Vagina (tissue), 2 donors: ENCODE measurements at regions not wholly inside any gene's neighbourhood (a gene's known extent, or its start where the extent isn't known, plus 50 kb on each side); places are given as distances from the start of the nearest gene placed in this dataset.

Source experiments
- DNase-seq, 2 donors: peaks; one replicate each; pipeline ENCODE4 v3.0.0-alpha.2; 2017; ENCODE audit errors: extremely low spot score in 2 of 2
- H3K27ac ChIP-seq: fragments of 200-600 bp; sonication (generic); one replicate; pipeline ENCODE4 v1.5.1; 2019
- H3K27me3 ChIP-seq: fragments of 200-600 bp; sonication (generic); one replicate; pipeline ENCODE4 v1.5.1; 2019
- H3K36me3 ChIP-seq, 2 donors: fragments of 200-600 bp; sonication (generic); one replicate each; pipeline ENCODE4 v1.5.1; 2017 to 2019
- H3K4me1 ChIP-seq: fragments of 200-600 bp; sonication (generic); one replicate; pipeline ENCODE4 v1.5.1; 2019
- H3K4me3 ChIP-seq, 2 donors: fragments of 200-600 bp; sonication (generic); 1 replicate in 1 of 2; 2 replicates in 1 of 2; pipeline ENCODE4 v1.5.1; 2016 to 2019
- H3K9me3 ChIP-seq: fragments of 200-600 bp; sonication (generic); one replicate; pipeline ENCODE4 v1.5.1; 2019
- CTCF ChIP-seq, 3 experiments: fragments of 450-650 bp in 2 of 3; fragments of 200-600 bp in 1 of 3; sonication (generic) in 1 of 3; IDR thresholded peaks; one replicate each; pipeline ENCODE4 v1.5.1; 2017 to 2019; ENCODE audit warnings: antibody characterized with exemption in 3 of 3, mild to moderate bottlenecking in 2 of 3, moderate library complexity in 2 of 3
- POLR2A ChIP-seq, 2 donors: fragments of 450-650 bp; IDR thresholded peaks; one replicate each; pipeline ENCODE4 v1.6.1; 2017; ENCODE audit warnings: antibody characterized with exemption in 2 of 2, mild to moderate bottlenecking in 2 of 2, moderate library complexity in 2 of 2
- POLR2AphosphoS5 ChIP-seq, 2 donors: sonication (generic); formaldehyde crosslinking; IDR thresholded peaks; one replicate each; pipeline ENCODE4 v1.9.0; 2017; ENCODE audit warnings: antibody characterized with exemption in 2 of 2, mild to moderate bottlenecking in 2 of 2, low read depth in 1 of 2; ENCODE audit not compliant: insufficient read depth in 1 of 2
- intact Hi-C: fragments of 100-400 bp; cut with DNase I; formaldehyde crosslinking; loops from one replicate; pipeline ENCODE4 v1.15.1; 2023

DNA sequence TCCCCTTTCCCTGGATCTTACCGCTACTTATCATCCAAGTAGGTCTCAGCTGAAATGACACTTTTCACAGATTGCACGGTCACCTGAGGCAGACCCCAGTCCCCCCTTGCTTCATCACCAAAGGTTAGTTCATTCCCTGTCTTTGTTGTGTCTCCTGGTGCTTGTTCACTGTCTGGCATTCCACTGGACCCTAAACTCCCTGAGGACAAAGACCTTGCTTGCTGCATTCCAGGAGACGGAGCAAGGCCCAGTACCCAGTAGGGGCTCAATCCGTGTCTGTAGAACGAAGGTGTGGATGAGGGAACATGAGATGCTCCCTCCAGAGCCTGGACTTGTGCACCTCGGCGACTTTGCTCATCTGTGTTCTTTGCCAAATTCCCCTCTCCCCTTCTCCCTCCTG lies 160.0 kb downstream of the RAB11FIP2 start:
- TF ChIP-seq POLR2A (IDR thresholded peaks at IDR 0.05), result no peak
- TF ChIP-seq POLR2AphosphoS5 (IDR thresholded peaks at IDR 0.05; ENCODE audit: insufficient read depth in 1 of 2, low read depth in 1 of 2), result no peak
- no peak for TF ChIP-seq CTCF (IDR thresholded peaks at IDR 0.05)
- intact Hi-C loops, result no loop called here
- Histone ChIP-seq H3K27me3 (no peaks in the 10 kb centered on the region), H3K36me3 (no peaks in the 10 kb centered on the region), H3K9me3 (no peaks in the 10 kb centered on the region), H3K27ac (no peak overlapping the region), H3K4me3 (no peak overlapping the region), H3K4me1 (no peaks in the 10 kb centered on the region)
- DNase-seq, result no peak

- DNase-seq, result no peak
- Histone ChIP-seq H3K36me3 (no peaks in the 10 kb centered on the region), H3K27me3 (no peaks in the 10 kb centered on the region), H3K27ac (no peak overlapping the region), H3K4me1 (no peaks in the 10 kb centered on the region), H3K4me3 (no peak overlapping the region), H3K9me3 (no peaks in the 10 kb centered on the region)
- intact Hi-C loops, result no loop called here
- TF ChIP-seq POLR2A (IDR thresholded peaks at IDR 0.05) (no peak), CTCF (IDR thresholded peaks at IDR 0.05) (no peak), POLR2AphosphoS5 (IDR thresholded peaks at IDR 0.05; ENCODE audit: insufficient read depth in 1 of 2, low read depth in 1 of 2) (no peak)
Measured at GRCh38 chr10:117889664-117890063, 157.1 kb downstream of the RAB11FIP2 start.

GRCh38 chr10:117892681-117893220 lies 154.0 kb downstream of the RAB11FIP2 start:
- no peaks in the 10 kb centered on the region for H3K27me3 ChIP-seq
- H3K36me3 ChIP-seq, result no peaks in the 10 kb centered on the region
- no peaks in the 10 kb centered on the region for H3K9me3 ChIP-seq
- intact Hi-C loops, result no loop called here
- DNase-seq, result peak in 1 of 2 donors; percentile 67
- TF ChIP-seq POLR2AphosphoS5 (IDR thresholded peaks at IDR 0.05; ENCODE audit: insufficient read depth in 1 of 2, low read depth in 1 of 2) (no peak), CTCF (IDR thresholded peaks at IDR 0.05) (no peak), POLR2A (IDR thresholded peaks at IDR 0.05) (no peak)
- H3K4me1 ChIP-seq, result no peaks in the 10 kb centered on the region
- H3K4me3 ChIP-seq, result no peak overlapping the region
- H3K27ac ChIP-seq, result no peak overlapping the region

DNA sequence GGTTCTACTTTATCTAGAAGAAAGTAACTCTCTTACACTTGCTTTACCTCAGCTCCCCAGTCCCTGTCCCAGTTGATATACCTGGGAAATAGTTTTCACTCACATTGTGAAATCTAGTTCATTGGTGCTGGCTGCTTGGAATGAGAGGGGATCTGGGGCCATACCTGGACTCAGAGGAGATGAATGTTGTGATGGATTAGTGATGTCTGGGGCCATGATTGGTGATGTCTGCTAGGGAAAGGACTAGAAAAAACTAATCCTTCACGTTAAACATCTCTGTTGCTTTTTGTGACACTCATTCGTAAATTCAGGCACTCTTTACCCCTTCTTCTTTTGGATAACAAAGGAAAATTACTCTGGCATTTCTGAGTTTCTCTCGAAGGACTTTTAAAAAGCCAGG lies 152.4 kb downstream of the RAB11FIP2 start:
- TF ChIP-seq POLR2AphosphoS5 (IDR thresholded peaks at IDR 0.05; ENCODE audit: insufficient read depth in 1 of 2, low read depth in 1 of 2) (no peak), POLR2A (IDR thresholded peaks at IDR 0.05) (no peak), CTCF (IDR thresholded peaks at IDR 0.05) (no peak)
- no peaks in the 10 kb centered on the region for H3K36me3 ChIP-seq
- peak in 1 of 2 donors; percentile 18 for DNase-seq
- no peak overlapping the region for H3K4me3 ChIP-seq
- H3K9me3 ChIP-seq, result no peaks in the 10 kb centered on the region
- H3K27me3 ChIP-seq, result no peaks in the 10 kb centered on the region
- H3K27ac ChIP-seq, result no peak overlapping the region
- intact Hi-C loops, result no loop called here
- H3K4me1 ChIP-seq, result no peaks in the 10 kb centered on the region

DNA sequence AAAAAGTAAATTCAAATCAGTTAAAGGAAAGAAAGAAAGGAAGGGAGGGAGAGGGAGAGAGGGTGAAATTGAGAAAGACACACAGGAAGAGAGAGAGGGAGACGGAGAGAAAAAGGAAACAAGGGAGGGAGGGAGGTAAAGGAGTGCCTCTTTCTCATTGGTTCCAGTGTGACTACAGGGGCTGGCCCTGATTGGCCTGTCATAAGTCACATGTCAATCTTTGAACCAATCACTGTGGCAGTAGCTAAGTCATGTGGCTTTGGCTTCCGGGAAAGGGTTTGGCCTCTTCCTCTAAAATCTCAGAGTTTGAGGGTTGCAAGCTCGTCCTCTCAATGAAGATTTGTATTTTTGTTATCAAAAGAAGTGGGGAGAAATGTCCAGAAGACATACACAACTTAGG lies 150.2 kb downstream of the RAB11FIP2 start:
- Histone ChIP-seq H3K36me3 (no peaks in the 10 kb centered on the region), H3K27me3 (no peaks in the 10 kb centered on the region), H3K27ac (no peak overlapping the region), H3K4me1 (no peaks in the 10 kb centered on the region), H3K9me3 (no peaks in the 10 kb centered on the region), H3K4me3 (no peak overlapping the region)
- TF ChIP-seq POLR2AphosphoS5 (IDR thresholded peaks at IDR 0.05; ENCODE audit: insufficient read depth in 1 of 2, low read depth in 1 of 2) (no peak), CTCF (IDR thresholded peaks at IDR 0.05) (no peak), POLR2A (IDR thresholded peaks at IDR 0.05) (no peak)
- peak in 1 of 2 donors; percentile 27 for DNase-seq
- intact Hi-C loops, result no loop called here
